ENCODE measurements at regions not wholly inside any gene's neighbourhood (a gene's known extent, or its start where the extent isn't known, plus 50 kb on each side); places are given as distances from the start of the nearest gene placed in this dataset.

GRCh38 chrX:13223868-13224567 lies 95.8 kb downstream of the ATXN3L start:
- H3K27ac Mint-ChIP-seq (ENCODE audit: unreplicated experiment): peak overlapping the region; percentile 83
- H3K4me3 Mint-ChIP-seq: no peak overlapping the region
- H3K9me3 Mint-ChIP-seq: peaks cover 7% of the 10 kb centered on the region
- TF ChIP-seq CTCF (conservative IDR thresholded peaks at IDR 0.05): no peak
- DNase-seq (ENCODE audit: low read depth, low spot score): no peak
- H3K4me1 Mint-ChIP-seq: peaks cover 28% of the 10 kb centered on the region
- H3K27me3 Mint-ChIP-seq (ENCODE audit: low read depth): no peaks in the 10 kb centered on the region
- H3K36me3 Mint-ChIP-seq (ENCODE audit: low read depth): peaks cover 6% of the 10 kb centered on the region

GRCh38 chrX:13220916-13221315 lies 98.9 kb downstream of the ATXN3L start:
- H3K4me3 Mint-ChIP-seq: no peak overlapping the region
- no peak overlapping the region for H3K27ac Mint-ChIP-seq (ENCODE audit: unreplicated experiment)
- no peak for TF ChIP-seq CTCF (conservative IDR thresholded peaks at IDR 0.05)
- no peaks in the 10 kb centered on the region for H3K27me3 Mint-ChIP-seq (ENCODE audit: low read depth)
- peaks cover 27% of the 10 kb centered on the region for H3K4me1 Mint-ChIP-seq
- DNase-seq (ENCODE audit: low read depth, low spot score): no peak
- peaks cover 7% of the 10 kb centered on the region for H3K9me3 Mint-ChIP-seq
- H3K36me3 Mint-ChIP-seq (ENCODE audit: low read depth): peaks cover 6% of the 10 kb centered on the region

GRCh38 chrX:13219991-13220764 lies 99.7 kb downstream of the ATXN3L start:
- peaks cover 31% of the 10 kb centered on the region for H3K4me1 Mint-ChIP-seq
- no peaks in the 10 kb centered on the region for H3K27me3 Mint-ChIP-seq (ENCODE audit: low read depth)
- no peak overlapping the region for H3K4me3 Mint-ChIP-seq
- peaks cover 13% of the 10 kb centered on the region for H3K9me3 Mint-ChIP-seq
- H3K36me3 Mint-ChIP-seq (ENCODE audit: low read depth): peaks cover 6% of the 10 kb centered on the region
- DNase-seq (ENCODE audit: low read depth, low spot score): no peak
- TF ChIP-seq CTCF (conservative IDR thresholded peaks at IDR 0.05): no peak
- no peak overlapping the region for H3K27ac Mint-ChIP-seq (ENCODE audit: unreplicated experiment)

GRCh38 chrX:13218758-13219157 lies 101.1 kb downstream of the ATXN3L start:
- Mint-ChIP-seq H3K36me3 (ENCODE audit: low read depth) (peaks cover 4% of the 10 kb centered on the region), H3K27ac (ENCODE audit: unreplicated experiment) (no peak overlapping the region), H3K9me3 (peaks cover 16% of the 10 kb centered on the region), H3K4me1 (peaks cover 34% of the 10 kb centered on the region), H3K27me3 (ENCODE audit: low read depth) (no peaks in the 10 kb centered on the region), H3K4me3 (no peak overlapping the region)
- no peak for TF ChIP-seq CTCF (conservative IDR thresholded peaks at IDR 0.05)
- no peak for DNase-seq (ENCODE audit: low read depth, low spot score)

GRCh38 chrX:13216139-13216538 lies 103.7 kb downstream of the ATXN3L start:
- no peak for TF ChIP-seq CTCF (conservative IDR thresholded peaks at IDR 0.05)
- peaks cover 31% of the 10 kb centered on the region for H3K4me1 Mint-ChIP-seq
- H3K27me3 Mint-ChIP-seq (ENCODE audit: low read depth): no peaks in the 10 kb centered on the region
- H3K36me3 Mint-ChIP-seq (ENCODE audit: low read depth): peaks cover 4% of the 10 kb centered on the region
- H3K9me3 Mint-ChIP-seq: peaks cover 16% of the 10 kb centered on the region
- H3K4me3 Mint-ChIP-seq: no peak overlapping the region
- no peak for DNase-seq (ENCODE audit: low read depth, low spot score)
- H3K27ac Mint-ChIP-seq (ENCODE audit: unreplicated experiment): peak overlapping the region; percentile 21
